RWPE2 (cell line): ENCODE measurements at regions not wholly inside any gene's neighbourhood (a gene's known extent, or its start where the extent isn't known, plus 50 kb on each side); places are given as distances from the start of the nearest gene placed in this dataset.

Source experiments
- ATAC-seq: fragments of 200-7000 bp; cut with Tn5 transposase; 3 replicates; pipeline ENCODE4 v1.9.1; 2021; ENCODE audit warnings: low read depth
- DNase-seq: peaks from one replicate; pipeline ENCODE4 v3.0.0-alpha.2; 2020; ENCODE audit warnings: low spot score
- H3K27ac ChIP-seq: fragments of 450-650 bp; 2 replicates; pipeline ENCODE4 v1.5.1; 2017; ENCODE audit warnings: mild to moderate bottlenecking; ENCODE audit not compliant: poor library complexity, severe bottlenecking
- H3K27me3 ChIP-seq: fragments of 250-450 bp; sonication (Bioruptor Pico); 2 replicates; pipeline ENCODE4 v1.5.1; 2021; ENCODE audit warnings: mild to moderate bottlenecking, moderate library complexity; ENCODE audit not compliant: insufficient read depth, poor library complexity, severe bottlenecking
- H3K36me3 ChIP-seq: fragments of 250-450 bp; sonication (Bioruptor Pico); 2 replicates; pipeline ENCODE4 v1.5.1; 2020; ENCODE audit warnings: low read depth, mild to moderate bottlenecking, moderate library complexity
- H3K4me1 ChIP-seq: fragments of 250-450 bp; sonication (Bioruptor Pico); 2 replicates; pipeline ENCODE4 v1.5.1; 2021; ENCODE audit warnings: mild to moderate bottlenecking, moderate library complexity; ENCODE audit not compliant: insufficient read depth, poor library complexity, severe bottlenecking
- H3K4me3 ChIP-seq: fragments of 250-450 bp; sonication (Bioruptor Pico); 2 replicates; pipeline ENCODE4 v1.5.1; 2021; ENCODE audit warnings: mild to moderate bottlenecking, moderate library complexity; ENCODE audit not compliant: severe bottlenecking
- H3K9me3 ChIP-seq: fragments of 250-450 bp; sonication (Bioruptor Pico); 2 replicates; pipeline ENCODE4 v1.5.1; 2021; ENCODE audit warnings: mild to moderate bottlenecking, moderate library complexity; ENCODE audit not compliant: severe bottlenecking
- CTCF ChIP-seq: fragments of 450-650 bp; IDR thresholded peaks from one replicate; pipeline ENCODE4 v1.5.1; 2017; ENCODE audit warnings: mild to moderate bottlenecking, moderate library complexity; ENCODE audit not compliant: poor library complexity, severe bottlenecking

DNA sequence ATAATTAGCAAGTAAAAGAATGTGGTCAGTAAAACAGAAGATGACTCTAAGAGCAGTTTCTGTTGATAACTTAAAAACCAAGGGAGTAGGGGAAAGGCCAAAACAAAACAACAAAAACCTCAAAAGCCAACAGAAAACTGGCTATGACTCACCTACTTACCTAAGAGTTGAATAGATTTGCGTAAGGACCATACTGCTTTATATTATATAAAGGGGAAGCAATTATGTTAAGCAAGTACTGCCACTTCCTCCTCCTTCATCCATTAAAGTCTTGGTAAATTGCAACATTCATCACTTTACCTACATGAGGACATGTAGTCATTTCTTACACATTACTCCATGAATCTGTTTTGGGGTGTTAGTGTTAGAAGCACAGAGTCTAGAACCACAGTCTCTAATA, 85.9 kb upstream of the FAM47A start:
- TF ChIP-seq CTCF = no peak
- no peaks in the 10 kb centered on the region for H3K36me3 ChIP-seq
- no peaks in the 10 kb centered on the region for H3K9me3 ChIP-seq
- no peak overlapping the region for H3K4me3 ChIP-seq
- ATAC-seq (no peak), DNase-seq (no peak)
- H3K4me1 ChIP-seq = no peaks in the 10 kb centered on the region
- no peaks in the 10 kb centered on the region for H3K27me3 ChIP-seq
- H3K27ac ChIP-seq = no peak overlapping the region

GRCh38 chrX:34197946-34198345, 65.8 kb upstream of the FAM47A start:
- no peak overlapping the region for H3K27ac ChIP-seq
- H3K4me1 ChIP-seq = no peaks in the 10 kb centered on the region
- H3K4me3 ChIP-seq = no peak overlapping the region
- no peak for TF ChIP-seq CTCF
- DNase-seq (no peak), ATAC-seq (no peak)
- H3K36me3 ChIP-seq = no peaks in the 10 kb centered on the region
- no peaks in the 10 kb centered on the region for H3K27me3 ChIP-seq
- no peaks in the 10 kb centered on the region for H3K9me3 ChIP-seq
